ENCODE measurements at regions not wholly inside any gene's neighbourhood (a gene's known extent, or its start where the extent isn't known, plus 50 kb on each side); places are given as distances from the start of the nearest gene placed in this dataset.

- H3K36me3 ChIP-seq (ENCODE audit: low read depth, low read length), result no peaks in the 10 kb centered on the region
- ATAC-seq (no peak), DNase-seq (no peak)
- no peak overlapping the region for H3K9ac ChIP-seq (ENCODE audit: low read length)
- BruUV-seq (replicated peaks), result no TSS peak
- no peaks in the 10 kb centered on the region for H3F3A ChIP-seq (ENCODE audit: low read length, unreplicated experiment)
- no peaks in the 10 kb centered on the region for H3K4me1 ChIP-seq (ENCODE audit: insufficient read depth, low read length)
- H3K27me3 ChIP-seq (ENCODE audit: low read length), result no peaks in the 10 kb centered on the region
- POLR2A ChIA-PET (ENCODE audit: unreplicated experiment), result no interaction called here
- CTCF ChIA-PET, result no interaction called here
- no peak overlapping the region for H3K4me2 ChIP-seq (ENCODE audit: low read length)
- H3K4me3 ChIP-seq (ENCODE audit: low read length), result no peak overlapping the region
- intact Hi-C loops (cut with micrococcal nuclease), result no loop called here
- TF ChIP-seq CTCF (conservative IDR thresholded peaks at IDR 0.05; ENCODE audit: low read depth, low read length), result no peak
- TF ChIP-seq EZH2 (IDR thresholded peaks at IDR 0.05; ENCODE audit: low read length, unreplicated experiment), result no peak
- TF ChIP-seq EZH2phosphoT487 (IDR thresholded peaks at IDR 0.05; ENCODE audit: borderline replicate concordance, low read length), result no peak
- no peaks in the 10 kb centered on the region for H3K79me2 ChIP-seq (ENCODE audit: low read length)
- H3K9me2 ChIP-seq (replicated peaks; ENCODE audit: low read length), result no peaks in the 10 kb centered on the region
- H3K9me3 ChIP-seq (ENCODE audit: low read length), result no peaks in the 10 kb centered on the region
- no peak overlapping the region for H2AFZ ChIP-seq (ENCODE audit: low read length)
- no peak overlapping the region for H3K27ac ChIP-seq (ENCODE audit: low read length)
- H4K20me1 ChIP-seq (ENCODE audit: low read length), result no peaks in the 10 kb centered on the region
Measured at GRCh38 chr18:38081516-38081915, 515.9 kb upstream of the CELF4 start.

- H3F3A ChIP-seq (ENCODE audit: low read length, unreplicated experiment), result no peaks in the 10 kb centered on the region
- H3K4me2 ChIP-seq (ENCODE audit: low read length), result no peak overlapping the region
- no peak overlapping the region for H3K27ac ChIP-seq (ENCODE audit: low read length)
- no peaks in the 10 kb centered on the region for H3K9me3 ChIP-seq (ENCODE audit: low read length)
- ATAC-seq (no peak), DNase-seq (no peak)
- no peak overlapping the region for H3K9ac ChIP-seq (ENCODE audit: low read length)
- no peaks in the 10 kb centered on the region for H3K79me2 ChIP-seq (ENCODE audit: low read length)
- no peak overlapping the region for H3K4me3 ChIP-seq (ENCODE audit: low read length)
- intact Hi-C loops (cut with micrococcal nuclease), result no loop called here
- BruUV-seq (replicated peaks), result no TSS peak
- no peaks in the 10 kb centered on the region for H3K27me3 ChIP-seq (ENCODE audit: low read length)
- H3K36me3 ChIP-seq (ENCODE audit: low read depth, low read length), result no peaks in the 10 kb centered on the region
- H4K20me1 ChIP-seq (ENCODE audit: low read length), result no peaks in the 10 kb centered on the region
- H3K4me1 ChIP-seq (ENCODE audit: insufficient read depth, low read length), result no peaks in the 10 kb centered on the region
- TF ChIP-seq EZH2 (IDR thresholded peaks at IDR 0.05; ENCODE audit: low read length, unreplicated experiment), result no peak
- TF ChIP-seq EZH2phosphoT487 (IDR thresholded peaks at IDR 0.05; ENCODE audit: borderline replicate concordance, low read length), result no peak
- TF ChIP-seq CTCF (conservative IDR thresholded peaks at IDR 0.05; ENCODE audit: low read depth, low read length), result no peak
- CTCF ChIA-PET, result no interaction called here
- no peaks in the 10 kb centered on the region for H3K9me2 ChIP-seq (replicated peaks; ENCODE audit: low read length)
- POLR2A ChIA-PET (ENCODE audit: unreplicated experiment), result no interaction called here
- H2AFZ ChIP-seq (ENCODE audit: low read length), result no peak overlapping the region
Measured at GRCh38 chr18:38077229-38077628, 511.6 kb upstream of the CELF4 start.

DNA sequence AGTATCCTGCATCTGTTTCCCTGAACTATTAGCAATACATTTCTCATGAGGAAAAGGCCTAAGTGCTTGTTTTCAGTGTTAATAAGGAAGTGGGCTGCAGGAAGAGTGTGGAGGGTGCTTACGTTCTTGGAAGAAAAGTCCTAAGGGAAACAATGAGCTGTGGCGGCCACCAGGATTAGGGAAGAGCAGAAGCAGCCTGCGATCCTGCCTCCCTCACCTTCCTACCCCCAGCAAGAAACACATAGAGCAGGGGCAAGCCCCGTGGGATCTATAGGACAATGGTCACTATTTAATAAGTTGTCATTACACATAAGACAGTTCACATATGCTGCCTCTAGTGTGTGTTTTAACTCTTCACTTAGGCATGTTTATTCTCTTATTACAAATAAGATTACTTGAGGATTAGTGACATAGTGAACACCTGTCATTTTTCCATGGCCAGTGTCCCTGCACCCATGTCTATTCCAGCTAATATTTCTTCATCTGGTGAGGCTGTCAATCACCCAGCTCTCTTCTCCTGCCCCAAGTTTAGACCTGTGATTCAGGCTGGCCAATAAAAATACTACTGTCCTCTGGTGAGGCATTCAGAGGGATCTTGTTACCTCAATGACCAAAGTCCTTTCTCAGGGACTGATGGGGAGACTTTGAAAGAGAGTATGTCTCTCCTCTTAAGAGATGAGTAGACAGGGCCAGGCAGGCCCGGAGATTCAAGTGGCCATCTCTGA, 510.9 kb upstream of the CELF4 start:
- H3K4me2 ChIP-seq (ENCODE audit: low read length), result no peak overlapping the region
- TF ChIP-seq CTCF (conservative IDR thresholded peaks at IDR 0.05; ENCODE audit: low read depth, low read length), result no peak
- no peak for TF ChIP-seq EZH2 (IDR thresholded peaks at IDR 0.05; ENCODE audit: low read length, unreplicated experiment)
- no peak for TF ChIP-seq EZH2phosphoT487 (IDR thresholded peaks at IDR 0.05; ENCODE audit: borderline replicate concordance, low read length)
- no peak for DNase-seq
- H3K9me2 ChIP-seq (replicated peaks; ENCODE audit: low read length), result no peaks in the 10 kb centered on the region
- H4K20me1 ChIP-seq (ENCODE audit: low read length), result no peaks in the 10 kb centered on the region
- H3K4me3 ChIP-seq (ENCODE audit: low read length), result no peak overlapping the region
- no peaks in the 10 kb centered on the region for H3K9me3 ChIP-seq (ENCODE audit: low read length)
- no peaks in the 10 kb centered on the region for H3K79me2 ChIP-seq (ENCODE audit: low read length)
- ChIA-PET CTCF (no interaction called here), POLR2A (ENCODE audit: unreplicated experiment) (no interaction called here)
- no TSS peak for BruUV-seq (replicated peaks)
- H3K27ac ChIP-seq (ENCODE audit: low read length), result no peak overlapping the region
- no peak for ATAC-seq
- no peak overlapping the region for H3K9ac ChIP-seq (ENCODE audit: low read length)
- no peaks in the 10 kb centered on the region for H3K27me3 ChIP-seq (ENCODE audit: low read length)
- no peaks in the 10 kb centered on the region for H3K4me1 ChIP-seq (ENCODE audit: insufficient read depth, low read length)
- no peaks in the 10 kb centered on the region for H3F3A ChIP-seq (ENCODE audit: low read length, unreplicated experiment)
- intact Hi-C loops (cut with micrococcal nuclease), result no loop called here
- no peak overlapping the region for H2AFZ ChIP-seq (ENCODE audit: low read length)
- H3K36me3 ChIP-seq (ENCODE audit: low read depth, low read length), result no peaks in the 10 kb centered on the region
